ENCODE measurements at regions not wholly inside any gene's neighbourhood (a gene's known extent, or its start where the extent isn't known, plus 50 kb on each side); places are given as distances from the start of the nearest gene placed in this dataset.

DNA sequence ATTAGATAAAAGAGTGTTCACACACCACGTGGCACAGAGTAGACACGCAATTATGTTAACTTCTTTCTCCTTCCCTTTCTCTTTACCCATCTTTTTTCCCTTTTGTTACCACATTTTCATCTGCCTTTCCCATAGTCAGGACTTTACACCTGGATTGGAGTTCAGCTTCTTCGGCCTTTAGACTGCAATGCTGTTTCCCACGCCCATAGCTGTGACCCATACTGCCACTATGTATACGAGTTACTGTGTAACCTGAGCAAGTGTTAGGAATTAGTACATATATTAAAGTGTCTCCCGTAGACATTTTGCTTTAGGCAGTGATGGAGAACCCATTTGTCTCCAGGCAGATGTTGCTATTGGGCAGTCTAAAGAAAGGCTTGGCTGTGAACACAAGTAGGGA, 143.6 kb upstream of the SLC28A3 start:
- no peak overlapping the region for H3K4me2 ChIP-seq (ENCODE audit: low read depth, low read length)
- H3K9me3 ChIP-seq (ENCODE audit: low read length), result no peaks in the 10 kb centered on the region
- no TSS peak for BruUV-seq (replicated peaks)
- no peaks in the 10 kb centered on the region for H4K20me1 ChIP-seq (ENCODE audit: insufficient read depth, low read length)
- H3K9ac ChIP-seq (ENCODE audit: insufficient read depth, low read depth, low read length), result no peak overlapping the region
- in situ Hi-C loops (cut with HindIII; ENCODE audit: extremely low pct_ligation_motif_present, low pct_unique_long_range_greater_than_20kb) (no loop called here), intact Hi-C loops (cut with micrococcal nuclease; ENCODE audit: unreplicated experiment) (no loop called here)
- FAIRE-seq (no peak), DNase-seq (ENCODE audit: low spot score) (no peak), ATAC-seq (no peak)
- no peaks in the 10 kb centered on the region for H3K4me1 ChIP-seq (ENCODE audit: insufficient read depth, low read length)
- no peaks in the 10 kb centered on the region for H3K36me3 ChIP-seq (replicated peaks in 1 of 2; ENCODE audit: control insufficient read depth in 1 of 2, insufficient read depth in 2 of 2, low read length in 2 of 2)
- no peaks in the 10 kb centered on the region for H3K79me2 ChIP-seq (ENCODE audit: insufficient read depth, low read length)
- ChIA-PET POLR2A (no interaction called here), CTCF (ENCODE audit: low intra/inter-chr PET ratio, low total read pairs) (no interaction called here)
- H3K27ac ChIP-seq (ENCODE audit: extremely low read length, insufficient read depth, low read length), result no peak overlapping the region
- H2AFZ ChIP-seq (ENCODE audit: low read length), result no peak overlapping the region
- WGBS (ENCODE audit: low lambda C conversion rate), result 18% methylated on average over 6 of the region's 6 CpGs
- H3K27me3 ChIP-seq (ENCODE audit: control insufficient read depth in 1 of 2, insufficient read depth in 2 of 2, low read length in 2 of 2), result no peaks in the 10 kb centered on the region; a peak in 1 of 5 replicates
- H3K4me3 ChIP-seq (replicated peaks in 1 of 3; ENCODE audit: insufficient read depth in 1 of 3, low read depth in 2 of 3, low read length in 3 of 3), result no peak overlapping the region
- TF ChIP-seq BRCA1 (CRISPR knock-in tag; IDR thresholded peaks at IDR 0.05), result no peak
- no peak for TF ChIP-seq PRMT3 (CRISPR knock-in tag; IDR thresholded peaks at IDR 0.05; ENCODE audit: borderline replicate concordance, low read depth)
- no peak for TF ChIP-seq MBNL3 (CRISPR knock-in tag; conservative IDR thresholded peaks at IDR 0.05)
- TF ChIP-seq MLLT10 (CRISPR knock-in tag; IDR thresholded peaks at IDR 0.05), result no peak
- TF ChIP-seq, protein P1, sequence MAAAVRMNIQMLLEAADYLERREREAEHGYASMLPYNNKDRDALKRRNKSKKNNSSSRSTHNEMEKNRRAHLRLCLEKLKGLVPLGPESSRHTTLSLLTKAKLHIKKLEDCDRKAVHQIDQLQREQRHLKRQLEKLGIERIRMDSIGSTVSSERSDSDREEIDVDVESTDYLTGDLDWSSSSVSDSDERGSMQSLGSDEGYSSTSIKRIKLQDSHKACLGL (CRISPR knock-in tag; IDR thresholded peaks at IDR 0.05), result no peak
- no peak for TF ChIP-seq TCF7 (IDR thresholded peaks at IDR 0.05; ENCODE audit: low read depth)
- no peak for TF ChIP-seq ZNF138 (CRISPR knock-in tag; IDR thresholded peaks at IDR 0.05; ENCODE audit: low read depth)
- TF ChIP-seq, protein P2, sequence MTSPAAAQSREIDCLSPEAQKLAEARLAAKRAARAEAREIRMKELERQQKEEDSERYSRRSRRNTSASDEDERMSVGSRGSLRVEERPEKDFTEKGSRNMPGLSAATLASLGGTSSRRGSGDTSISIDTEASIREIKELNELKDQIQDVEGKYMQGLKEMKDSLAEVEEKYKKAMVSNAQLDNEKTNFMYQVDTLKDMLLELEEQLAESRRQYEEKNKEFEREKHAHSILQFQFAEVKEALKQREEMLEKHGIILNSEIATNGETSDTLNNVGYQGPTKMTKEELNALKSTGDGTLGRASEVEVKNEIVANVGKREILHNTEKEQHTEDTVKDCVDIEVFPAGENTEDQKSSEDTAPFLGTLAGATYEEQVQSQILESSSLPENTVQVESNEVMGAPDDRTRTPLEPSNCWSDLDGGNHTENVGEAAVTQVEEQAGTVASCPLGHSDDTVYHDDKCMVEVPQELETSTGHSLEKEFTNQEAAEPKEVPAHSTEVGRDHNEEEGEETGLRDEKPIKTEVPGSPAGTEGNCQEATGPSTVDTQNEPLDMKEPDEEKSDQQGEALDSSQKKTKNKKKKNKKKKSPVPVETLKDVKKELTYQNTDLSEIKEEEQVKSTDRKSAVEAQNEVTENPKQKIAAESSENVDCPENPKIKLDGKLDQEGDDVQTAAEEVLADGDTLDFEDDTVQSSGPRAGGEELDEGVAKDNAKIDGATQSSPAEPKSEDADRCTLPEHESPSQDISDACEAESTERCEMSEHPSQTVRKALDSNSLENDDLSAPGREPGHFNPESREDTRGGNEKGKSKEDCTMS (CRISPR knock-in tag; conservative IDR thresholded peaks at IDR 0.05), result no peak
- no peak for TF ChIP-seq SP5 (CRISPR knock-in tag; IDR thresholded peaks at IDR 0.05; ENCODE audit: borderline replicate concordance, low read depth)
- TF ChIP-seq, protein P3, sequence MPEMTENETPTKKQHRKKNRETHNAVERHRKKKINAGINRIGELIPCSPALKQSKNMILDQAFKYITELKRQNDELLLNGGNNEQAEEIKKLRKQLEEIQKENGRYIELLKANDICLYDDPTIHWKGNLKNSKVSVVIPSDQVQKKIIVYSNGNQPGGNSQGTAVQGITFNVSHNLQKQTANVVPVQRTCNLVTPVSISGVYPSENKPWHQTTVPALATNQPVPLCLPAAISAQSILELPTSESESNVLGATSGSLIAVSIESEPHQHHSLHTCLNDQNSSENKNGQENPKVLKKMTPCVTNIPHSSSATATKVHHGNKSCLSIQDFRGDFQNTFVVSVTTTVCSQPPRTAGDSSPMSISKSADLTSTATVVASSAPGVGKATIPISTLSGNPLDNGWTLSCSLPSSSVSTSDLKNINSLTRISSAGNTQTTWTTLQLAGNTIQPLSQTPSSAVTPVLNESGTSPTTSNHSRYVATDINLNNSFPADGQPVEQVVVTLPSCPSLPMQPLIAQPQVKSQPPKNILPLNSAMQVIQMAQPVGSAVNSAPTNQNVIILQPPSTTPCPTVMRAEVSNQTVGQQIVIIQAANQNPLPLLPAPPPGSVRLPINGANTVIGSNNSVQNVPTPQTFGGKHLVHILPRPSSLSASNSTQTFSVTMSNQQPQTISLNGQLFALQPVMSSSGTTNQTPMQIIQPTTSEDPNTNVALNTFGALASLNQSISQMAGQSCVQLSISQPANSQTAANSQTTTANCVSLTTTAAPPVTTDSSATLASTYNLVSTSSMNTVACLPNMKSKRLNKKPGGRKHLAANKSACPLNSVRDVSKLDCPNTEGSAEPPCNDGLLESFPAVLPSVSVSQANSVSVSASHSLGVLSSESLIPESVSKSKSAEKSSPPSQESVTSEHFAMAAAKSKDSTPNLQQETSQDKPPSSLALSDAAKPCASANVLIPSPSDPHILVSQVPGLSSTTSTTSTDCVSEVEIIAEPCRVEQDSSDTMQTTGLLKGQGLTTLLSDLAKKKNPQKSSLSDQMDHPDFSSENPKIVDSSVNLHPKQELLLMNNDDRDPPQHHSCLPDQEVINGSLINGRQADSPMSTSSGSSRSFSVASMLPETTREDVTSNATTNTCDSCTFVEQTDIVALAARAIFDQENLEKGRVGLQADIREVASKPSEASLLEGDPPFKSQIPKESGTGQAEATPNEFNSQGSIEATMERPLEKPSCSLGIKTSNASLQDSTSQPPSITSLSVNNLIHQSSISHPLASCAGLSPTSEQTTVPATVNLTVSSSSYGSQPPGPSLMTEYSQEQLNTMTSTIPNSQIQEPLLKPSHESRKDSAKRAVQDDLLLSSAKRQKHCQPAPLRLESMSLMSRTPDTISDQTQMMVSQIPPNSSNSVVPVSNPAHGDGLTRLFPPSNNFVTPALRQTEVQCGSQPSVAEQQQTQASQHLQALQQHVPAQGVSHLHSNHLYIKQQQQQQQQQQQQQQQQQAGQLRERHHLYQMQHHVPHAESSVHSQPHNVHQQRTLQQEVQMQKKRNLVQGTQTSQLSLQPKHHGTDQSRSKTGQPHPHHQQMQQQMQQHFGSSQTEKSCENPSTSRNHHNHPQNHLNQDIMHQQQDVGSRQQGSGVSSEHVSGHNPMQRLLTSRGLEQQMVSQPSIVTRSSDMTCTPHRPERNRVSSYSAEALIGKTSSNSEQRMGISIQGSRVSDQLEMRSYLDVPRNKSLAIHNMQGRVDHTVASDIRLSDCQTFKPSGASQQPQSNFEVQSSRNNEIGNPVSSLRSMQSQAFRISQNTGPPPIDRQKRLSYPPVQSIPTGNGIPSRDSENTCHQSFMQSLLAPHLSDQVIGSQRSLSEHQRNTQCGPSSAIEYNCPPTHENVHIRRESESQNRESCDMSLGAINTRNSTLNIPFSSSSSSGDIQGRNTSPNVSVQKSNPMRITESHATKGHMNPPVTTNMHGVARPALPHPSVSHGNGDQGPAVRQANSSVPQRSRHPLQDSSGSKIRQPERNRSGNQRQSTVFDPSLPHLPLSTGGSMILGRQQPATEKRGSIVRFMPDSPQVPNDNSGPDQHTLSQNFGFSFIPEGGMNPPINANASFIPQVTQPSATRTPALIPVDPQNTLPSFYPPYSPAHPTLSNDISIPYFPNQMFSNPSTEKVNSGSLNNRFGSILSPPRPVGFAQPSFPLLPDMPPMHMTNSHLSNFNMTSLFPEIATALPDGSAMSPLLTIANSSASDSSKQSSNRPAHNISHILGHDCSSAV (CRISPR knock-in tag; IDR thresholded peaks at IDR 0.05; ENCODE audit: borderline replicate concordance), result no peak
- TF ChIP-seq, protein P4, sequence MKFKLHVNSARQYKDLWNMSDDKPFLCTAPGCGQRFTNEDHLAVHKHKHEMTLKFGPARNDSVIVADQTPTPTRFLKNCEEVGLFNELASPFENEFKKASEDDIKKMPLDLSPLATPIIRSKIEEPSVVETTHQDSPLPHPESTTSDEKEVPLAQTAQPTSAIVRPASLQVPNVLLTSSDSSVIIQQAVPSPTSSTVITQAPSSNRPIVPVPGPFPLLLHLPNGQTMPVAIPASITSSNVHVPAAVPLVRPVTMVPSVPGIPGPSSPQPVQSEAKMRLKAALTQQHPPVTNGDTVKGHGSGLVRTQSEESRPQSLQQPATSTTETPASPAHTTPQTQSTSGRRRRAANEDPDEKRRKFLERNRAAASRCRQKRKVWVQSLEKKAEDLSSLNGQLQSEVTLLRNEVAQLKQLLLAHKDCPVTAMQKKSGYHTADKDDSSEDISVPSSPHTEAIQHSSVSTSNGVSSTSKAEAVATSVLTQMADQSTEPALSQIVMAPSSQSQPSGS (CRISPR knock-in tag; IDR thresholded peaks at IDR 0.05), result no peak
- no peak for TF ChIP-seq ZNF660 (CRISPR knock-in tag; IDR thresholded peaks at IDR 0.05; ENCODE audit: borderline replicate concordance, low read depth)
- TF ChIP-seq MEF2D (CRISPR knock-in tag; IDR thresholded peaks at IDR 0.05), result no peak

All from HepG2 (cell line).